ENCODE measurements at regions not wholly inside any gene's neighbourhood (a gene's known extent, or its start where the extent isn't known, plus 50 kb on each side); places are given as distances from the start of the nearest gene placed in this dataset.

GRCh38 chr7:26466007-26466406 is 174.3 kb downstream of the SNX10 start:
- Histone ChIP-seq H3K14ac (ENCODE audit: low read length) (no peak overlapping the region), H4K12ac (ENCODE audit: low read depth, low read length) (no peak overlapping the region), H2BK5ac (ENCODE audit: low read depth, low read length, poor library complexity) (no peak overlapping the region), H3K23ac (ENCODE audit: low read length) (no peak overlapping the region), H3K36me3 (ENCODE audit: control insufficient read depth in 1 of 2, insufficient read depth in 2 of 2, low read length in 2 of 2) (no peaks in the 10 kb centered on the region), H3K9me3 (ENCODE audit: insufficient read depth, low read depth, low read length) (no peaks in the 10 kb centered on the region), H3K4me2 (ENCODE audit: low read length) (no peak overlapping the region), H3K27ac (ENCODE audit: low read depth, low read length) (no peak overlapping the region), H4K8ac (ENCODE audit: low read depth, low read length) (no peak overlapping the region), H3K79me1 (ENCODE audit: low read length) (no peaks in the 10 kb centered on the region), H3K4me3 (ENCODE audit: low read depth, low read length) (no peak overlapping the region), H2BK120ac (ENCODE audit: insufficient read depth, low read length, poor library complexity) (no peak overlapping the region), H3K79me2 (ENCODE audit: control insufficient read depth, insufficient read depth, low read length, poor library complexity) (no peaks in the 10 kb centered on the region), H2AK5ac (ENCODE audit: low read length) (no peak overlapping the region), H3K9ac (ENCODE audit: low read length) (no peak overlapping the region), H3K4ac (ENCODE audit: low read depth, low read length) (no peak overlapping the region), H3K4me1 (ENCODE audit: control insufficient read depth in 1 of 2, insufficient read depth in 2 of 2, low read length in 2 of 2) (no peaks in the 10 kb centered on the region), H2BK12ac (ENCODE audit: low read length) (no peak overlapping the region), H3K18ac (ENCODE audit: low read length) (no peak overlapping the region), H2AFZ (ENCODE audit: insufficient read depth, low read length, poor library complexity) (no peak overlapping the region), H3K27me3 (ENCODE audit: insufficient read depth, low read length) (no peaks in the 10 kb centered on the region), H4K91ac (ENCODE audit: low read depth, low read length) (no peak overlapping the region)
- DNase-seq, result no peak
- no CpG with 5 or more reads among the region's 6 CpGs for WGBS (ENCODE audit: extremely low coverage, insufficient coverage, insufficient read length)

- Histone ChIP-seq H3K9me3 (ENCODE audit: insufficient read depth, low read depth, low read length) (no peaks in the 10 kb centered on the region), H3K27ac (ENCODE audit: low read depth, low read length) (no peak overlapping the region), H2BK5ac (ENCODE audit: low read depth, low read length, poor library complexity) (no peak overlapping the region), H3K36me3 (ENCODE audit: control insufficient read depth in 1 of 2, insufficient read depth in 2 of 2, low read length in 2 of 2) (no peaks in the 10 kb centered on the region), H4K12ac (ENCODE audit: low read depth, low read length) (no peak overlapping the region), H3K27me3 (ENCODE audit: insufficient read depth, low read length) (no peaks in the 10 kb centered on the region), H2AFZ (ENCODE audit: insufficient read depth, low read length, poor library complexity) (no peak overlapping the region), H3K4ac (ENCODE audit: low read depth, low read length) (no peak overlapping the region), H3K4me3 (ENCODE audit: low read depth, low read length) (no peak overlapping the region), H2BK120ac (ENCODE audit: insufficient read depth, low read length, poor library complexity) (no peak overlapping the region), H3K9ac (ENCODE audit: low read length) (no peak overlapping the region), H4K8ac (ENCODE audit: low read depth, low read length) (no peak overlapping the region), H3K23ac (ENCODE audit: low read length) (no peak overlapping the region), H4K91ac (ENCODE audit: low read depth, low read length) (no peak overlapping the region), H3K18ac (ENCODE audit: low read length) (no peak overlapping the region), H2BK12ac (ENCODE audit: low read length) (no peak overlapping the region), H3K14ac (ENCODE audit: low read length) (no peak overlapping the region), H3K4me2 (ENCODE audit: low read length) (no peak overlapping the region), H3K4me1 (ENCODE audit: control insufficient read depth in 1 of 2, insufficient read depth in 2 of 2, low read length in 2 of 2) (no peaks in the 10 kb centered on the region), H3K79me2 (ENCODE audit: control insufficient read depth, insufficient read depth, low read length, poor library complexity) (no peaks in the 10 kb centered on the region), H3K79me1 (ENCODE audit: low read length) (no peaks in the 10 kb centered on the region), H2AK5ac (ENCODE audit: low read length) (no peak overlapping the region)
- no peak for DNase-seq
- no CpG with 5 or more reads among the region's 8 CpGs for WGBS (ENCODE audit: extremely low coverage, insufficient coverage, insufficient read length)
Observed at GRCh38 chr7:26467104-26467503, 175.4 kb downstream of the SNX10 start.

GRCh38 chr7:26467541-26467940 is 175.9 kb downstream of the SNX10 start:
- no peak overlapping the region for H3K23ac ChIP-seq (ENCODE audit: low read length)
- H2AK5ac ChIP-seq (ENCODE audit: low read length), result no peak overlapping the region

GRCh38 chr7:26468625-26469024 is 177.0 kb downstream of the SNX10 start:
- Histone ChIP-seq H3K18ac (ENCODE audit: low read length) (no peak overlapping the region), H3K27me3 (ENCODE audit: insufficient read depth, low read length) (no peaks in the 10 kb centered on the region), H4K12ac (ENCODE audit: low read depth, low read length) (no peak overlapping the region), H2AK5ac (ENCODE audit: low read length) (no peak overlapping the region), H4K91ac (ENCODE audit: low read depth, low read length) (no peak overlapping the region), H2AFZ (ENCODE audit: insufficient read depth, low read length, poor library complexity) (no peak overlapping the region), H4K8ac (ENCODE audit: low read depth, low read length) (no peak overlapping the region), H3K4me1 (ENCODE audit: control insufficient read depth in 1 of 2, insufficient read depth in 2 of 2, low read length in 2 of 2) (no peaks in the 10 kb centered on the region), H3K9me3 (ENCODE audit: insufficient read depth, low read depth, low read length) (no peaks in the 10 kb centered on the region), H3K4me2 (ENCODE audit: low read length) (no peak overlapping the region), H3K79me1 (ENCODE audit: low read length) (no peaks in the 10 kb centered on the region), H3K14ac (ENCODE audit: low read length) (no peak overlapping the region), H2BK12ac (ENCODE audit: low read length) (no peak overlapping the region), H2BK5ac (ENCODE audit: low read depth, low read length, poor library complexity) (no peak overlapping the region), H3K9ac (ENCODE audit: low read length) (no peak overlapping the region), H3K79me2 (ENCODE audit: control insufficient read depth, insufficient read depth, low read length, poor library complexity) (no peaks in the 10 kb centered on the region), H3K4me3 (ENCODE audit: low read depth, low read length) (no peak overlapping the region), H3K23ac (ENCODE audit: low read length) (no peak overlapping the region), H2BK120ac (ENCODE audit: insufficient read depth, low read length, poor library complexity) (no peak overlapping the region), H3K36me3 (ENCODE audit: control insufficient read depth in 1 of 2, insufficient read depth in 2 of 2, low read length in 2 of 2) (no peaks in the 10 kb centered on the region), H3K4ac (ENCODE audit: low read depth, low read length) (no peak overlapping the region), H3K27ac (ENCODE audit: low read depth, low read length) (no peak overlapping the region)
- no CpG with 5 or more reads among the region's 7 CpGs for WGBS (ENCODE audit: extremely low coverage, insufficient coverage, insufficient read length)
- no peak for DNase-seq

More at GRCh38 chr7:26467541-26467940, 175.9 kb downstream of the SNX10 start:
- no peak overlapping the region for H4K12ac ChIP-seq (ENCODE audit: low read depth, low read length)
- H3K27me3 ChIP-seq (ENCODE audit: insufficient read depth, low read length), result no peaks in the 10 kb centered on the region
- no peaks in the 10 kb centered on the region for H3K4me1 ChIP-seq (ENCODE audit: control insufficient read depth in 1 of 2, insufficient read depth in 2 of 2, low read length in 2 of 2)
- no peaks in the 10 kb centered on the region for H3K36me3 ChIP-seq (ENCODE audit: control insufficient read depth in 1 of 2, insufficient read depth in 2 of 2, low read length in 2 of 2)
- H3K14ac ChIP-seq (ENCODE audit: low read length), result no peak overlapping the region
- H3K4me3 ChIP-seq (ENCODE audit: low read depth, low read length), result no peak overlapping the region
- H3K18ac ChIP-seq (ENCODE audit: low read length), result no peak overlapping the region
- H3K9me3 ChIP-seq (ENCODE audit: insufficient read depth, low read depth, low read length), result no peaks in the 10 kb centered on the region
- H3K27ac ChIP-seq (ENCODE audit: low read depth, low read length), result no peak overlapping the region
- no peak for DNase-seq
- no peaks in the 10 kb centered on the region for H3K79me2 ChIP-seq (ENCODE audit: control insufficient read depth, insufficient read depth, low read length, poor library complexity)
- no peak overlapping the region for H2BK12ac ChIP-seq (ENCODE audit: low read length)
- H2BK120ac ChIP-seq (ENCODE audit: insufficient read depth, low read length, poor library complexity), result no peak overlapping the region
- no peaks in the 10 kb centered on the region for H3K79me1 ChIP-seq (ENCODE audit: low read length)
- H4K91ac ChIP-seq (ENCODE audit: low read depth, low read length), result no peak overlapping the region
- no peak overlapping the region for H3K4me2 ChIP-seq (ENCODE audit: low read length)
- no peak overlapping the region for H2BK5ac ChIP-seq (ENCODE audit: low read depth, low read length, poor library complexity)
- no peak overlapping the region for H3K4ac ChIP-seq (ENCODE audit: low read depth, low read length)
- no CpG with 5 or more reads among the region's 3 CpGs for WGBS (ENCODE audit: extremely low coverage, insufficient coverage, insufficient read length)
- H3K9ac ChIP-seq (ENCODE audit: low read length), result no peak overlapping the region
- H2AFZ ChIP-seq (ENCODE audit: insufficient read depth, low read length, poor library complexity), result no peak overlapping the region
- H4K8ac ChIP-seq (ENCODE audit: low read depth, low read length), result no peak overlapping the region

All from trophoblast cell (in vitro differentiated cells and primary cell).